ENCODE measurements at regions not wholly inside any gene's neighbourhood (a gene's known extent, or its start where the extent isn't known, plus 50 kb on each side); places are given as distances from the start of the nearest gene placed in this dataset.
A peak's percentile ranks its signal among the peaks of the same experiment; 100 is the strongest.

- no peak for DNase-seq
- Histone ChIP-seq H3K27me3 (no peaks in the 10 kb centered on the region), H3K36me3 (no peaks in the 10 kb centered on the region), H3K9me3 (no peaks in the 10 kb centered on the region), H3K4me1 (no peaks in the 10 kb centered on the region), H3K27ac (no peak overlapping the region), H3K4me3 (no peak overlapping the region)
- no peak for ATAC-seq
- intact Hi-C loops (cut with DNase I) = no loop called here
- TF ChIP-seq CTCF (IDR thresholded peaks at IDR 0.05) (no peak), POLR2A (IDR thresholded peaks at IDR 0.05) (no peak)
Observed at GRCh38 chr4:11568511-11568910, 139.8 kb upstream of the HS3ST1 start.

- Histone ChIP-seq H3K9me3 (no peaks in the 10 kb centered on the region), H3K27me3 (no peaks in the 10 kb centered on the region), H3K4me3 (no peak overlapping the region), H3K36me3 (no peaks in the 10 kb centered on the region), H3K4me1 (no peaks in the 10 kb centered on the region), H3K27ac (no peak overlapping the region)
- DNase-seq = no peak
- intact Hi-C loops (cut with DNase I) = no loop called here
- 15% methylated on average over 2 of the region's 2 CpGs for WGBS (ENCODE audit: insufficient coverage, low coverage, low lambda C conversion rate, missing lambda C conversion rate)
- no peak for TF ChIP-seq CTCF (IDR thresholded peaks at IDR 0.05)
- no peak for TF ChIP-seq POLR2A (IDR thresholded peaks at IDR 0.05)
- peak in 1 of 4 donors; percentile 30 for ATAC-seq
Observed at GRCh38 chr4:11566444-11567022, 137.8 kb upstream of the HS3ST1 start.

- no peaks in the 10 kb centered on the region for H3K9me3 ChIP-seq
- H3K4me3 ChIP-seq = no peak overlapping the region
- TF ChIP-seq POLR2A (IDR thresholded peaks at IDR 0.05) (no peak), CTCF (IDR thresholded peaks at IDR 0.05) (no peak)
- no peak overlapping the region for H3K27ac ChIP-seq
- ATAC-seq (no peak), DNase-seq (no peak)
- intact Hi-C loops (cut with DNase I) = no loop called here
- 86% methylated on average over 2 of the region's 2 CpGs for WGBS (ENCODE audit: insufficient coverage, low coverage, low lambda C conversion rate, missing lambda C conversion rate)
- no peaks in the 10 kb centered on the region for H3K27me3 ChIP-seq
- no peaks in the 10 kb centered on the region for H3K36me3 ChIP-seq
- no peaks in the 10 kb centered on the region for H3K4me1 ChIP-seq
Observed at GRCh38 chr4:11565899-11566298, 137.2 kb upstream of the HS3ST1 start.

- WGBS (ENCODE audit: insufficient coverage, low coverage, low lambda C conversion rate, missing lambda C conversion rate) = 18% methylated on average over 1 of the region's 1 CpG
- Histone ChIP-seq H3K4me3 (no peak overlapping the region), H3K36me3 (no peaks in the 10 kb centered on the region), H3K27ac (no peak overlapping the region), H3K9me3 (no peaks in the 10 kb centered on the region), H3K4me1 (no peaks in the 10 kb centered on the region), H3K27me3 (no peaks in the 10 kb centered on the region)
- TF ChIP-seq POLR2A (IDR thresholded peaks at IDR 0.05) = no peak
- TF ChIP-seq CTCF (IDR thresholded peaks at IDR 0.05) = no peak
- intact Hi-C loops (cut with DNase I) = no loop called here
- DNase-seq = no peak
- no peak for ATAC-seq
Observed at GRCh38 chr4:11565213-11565612, 136.5 kb upstream of the HS3ST1 start.

GRCh38 chr4:11564021-11564420 is 135.3 kb upstream of the HS3ST1 start:
- no peaks in the 10 kb centered on the region for H3K36me3 ChIP-seq
- no peak for TF ChIP-seq CTCF (IDR thresholded peaks at IDR 0.05)
- no peak for TF ChIP-seq POLR2A (IDR thresholded peaks at IDR 0.05)
- intact Hi-C loops (cut with DNase I) = no loop called here
- no peaks in the 10 kb centered on the region for H3K27me3 ChIP-seq
- no peak overlapping the region for H3K27ac ChIP-seq
- DNase-seq = no peak
- H3K9me3 ChIP-seq = no peaks in the 10 kb centered on the region
- no peak overlapping the region for H3K4me3 ChIP-seq
- H3K4me1 ChIP-seq = no peaks in the 10 kb centered on the region
- WGBS (ENCODE audit: insufficient coverage, low coverage, low lambda C conversion rate, missing lambda C conversion rate) = 31% methylated on average over 2 of the region's 2 CpGs
- no peak for ATAC-seq

All from right lobe of liver (tissue), 6 donors.